ENCODE measurements at regions not wholly inside any gene's neighbourhood (a gene's known extent, or its start where the extent isn't known, plus 50 kb on each side); places are given as distances from the start of the nearest gene placed in this dataset.

GRCh38 chr9:86706391-86706790 lies 240.9 kb downstream of the GAS1 start:
- no peak for TF ChIP-seq CTCF (conservative IDR thresholded peaks at IDR 0.05; ENCODE audit: low read length)
- TF ChIP-seq EZH2phosphoT487 (IDR thresholded peaks at IDR 0.05; ENCODE audit: borderline replicate concordance), result no peak

Measured in Loucy (cell line).